HUES6 (cell line): ENCODE measurements at regions not wholly inside any gene's neighbourhood (a gene's known extent, or its start where the extent isn't known, plus 50 kb on each side); places are given as distances from the start of the nearest gene placed in this dataset.

Source experiments
- H3K27ac ChIP-seq: 2 replicates; pipeline ENCODE4 v1.7.0; 2013; ENCODE audit warnings: low read depth, mild to moderate bottlenecking, low read length, inconsistent platforms
- H3K27me3 ChIP-seq: 2 replicates; pipeline ENCODE4 v1.6.1; 2013; ENCODE audit warnings: low read length; ENCODE audit not compliant: control insufficient read depth, insufficient read depth
- H3K36me3 ChIP-seq: 2 replicates; pipeline ENCODE4 v1.6.1; 2013; ENCODE audit warnings: low read length; ENCODE audit not compliant: control insufficient read depth, insufficient read depth
- H3K4me1 ChIP-seq: 2 replicates; pipeline ENCODE4 v1.6.1; 2013; ENCODE audit warnings: low read length; ENCODE audit not compliant: control insufficient read depth, insufficient read depth
- H3K4me3 ChIP-seq: 2 replicates; pipeline ENCODE4 v1.5.1; 2013; ENCODE audit warnings: low read depth, low read length
- H3K9ac ChIP-seq: one replicate; pipeline ENCODE4 v1.6.1; 2013; ENCODE audit warnings: mild to moderate bottlenecking, low read length
- H3K9me3 ChIP-seq: 2 replicates; pipeline ENCODE4 v1.6.1; 2013; ENCODE audit warnings: low read depth, low read length; ENCODE audit not compliant: control insufficient read depth, insufficient read depth

- Histone ChIP-seq H3K27ac (no peak overlapping the region), H3K4me3 (no peak overlapping the region), H3K9ac (no peak overlapping the region), H3K27me3 (no peaks in the 10 kb centered on the region), H3K4me1 (no peaks in the 10 kb centered on the region), H3K9me3 (no peaks in the 10 kb centered on the region), H3K36me3 (no peaks in the 10 kb centered on the region)
These were observed 129.9 kb upstream of the TAC1 start for GRCh38 chr7:97601931-97602457.

- Histone ChIP-seq H3K27ac (no peak overlapping the region), H3K27me3 (no peaks in the 10 kb centered on the region), H3K36me3 (no peaks in the 10 kb centered on the region), H3K9me3 (no peaks in the 10 kb centered on the region), H3K4me3 (no peak overlapping the region), H3K4me1 (no peaks in the 10 kb centered on the region), H3K9ac (no peak overlapping the region)
These were observed 111.4 kb upstream of the TAC1 start for GRCh38 chr7:97620495-97620894.

- Histone ChIP-seq H3K27me3 (no peaks in the 10 kb centered on the region), H3K4me3 (no peak overlapping the region), H3K4me1 (no peaks in the 10 kb centered on the region), H3K9me3 (no peaks in the 10 kb centered on the region), H3K36me3 (no peaks in the 10 kb centered on the region), H3K9ac (no peak overlapping the region), H3K27ac (no peak overlapping the region)
These were observed 108.6 kb upstream of the TAC1 start for GRCh38 chr7:97623333-97623732.

- no peak overlapping the region for H3K4me3 ChIP-seq
- no peaks in the 10 kb centered on the region for H3K9me3 ChIP-seq
- no peak overlapping the region for H3K9ac ChIP-seq
- H3K36me3 ChIP-seq: no peaks in the 10 kb centered on the region
- H3K27ac ChIP-seq: no peak overlapping the region
- H3K4me1 ChIP-seq: no peaks in the 10 kb centered on the region
- no peaks in the 10 kb centered on the region for H3K27me3 ChIP-seq
These were observed 101.8 kb upstream of the TAC1 start for GRCh38 chr7:97630116-97630515.

- H3K36me3 ChIP-seq: no peaks in the 10 kb centered on the region
- no peaks in the 10 kb centered on the region for H3K9me3 ChIP-seq
- H3K9ac ChIP-seq: no peak overlapping the region
- H3K27ac ChIP-seq: no peak overlapping the region
- H3K4me3 ChIP-seq: no peak overlapping the region
- H3K27me3 ChIP-seq: no peaks in the 10 kb centered on the region
- H3K4me1 ChIP-seq: no peaks in the 10 kb centered on the region
These were observed 96.3 kb upstream of the TAC1 start for GRCh38 chr7:97635622-97636021.

- peaks cover 2% of the 10 kb centered on the region; the same call in 1 of the 2 replicates for H3K9me3 ChIP-seq
- H3K27ac ChIP-seq: no peak overlapping the region
- no peaks in the 10 kb centered on the region for H3K27me3 ChIP-seq
- no peak overlapping the region for H3K9ac ChIP-seq
- no peaks in the 10 kb centered on the region for H3K36me3 ChIP-seq
- H3K4me1 ChIP-seq: no peaks in the 10 kb centered on the region
- H3K4me3 ChIP-seq: no peak overlapping the region
These were observed 92.8 kb upstream of the TAC1 start for GRCh38 chr7:97639036-97639435.

GRCh38 chr7:97659363-97660045, 72.4 kb upstream of the TAC1 start:
- no peak overlapping the region for H3K9ac ChIP-seq

GRCh38 chr7:97667359-97667758, 64.5 kb upstream of the TAC1 start:
- Histone ChIP-seq H3K9me3 (no peaks in the 10 kb centered on the region), H3K27me3 (no peaks in the 10 kb centered on the region), H3K9ac (no peak overlapping the region), H3K4me3 (no peak overlapping the region), H3K4me1 (no peaks in the 10 kb centered on the region), H3K27ac (no peak overlapping the region), H3K36me3 (no peaks in the 10 kb centered on the region)

More at GRCh38 chr7:97659363-97660045, 72.4 kb upstream of the TAC1 start:
- Histone ChIP-seq H3K27ac (no peak overlapping the region), H3K4me3 (no peak overlapping the region), H3K9me3 (no peaks in the 10 kb centered on the region), H3K4me1 (no peaks in the 10 kb centered on the region), H3K27me3 (no peaks in the 10 kb centered on the region), H3K36me3 (no peaks in the 10 kb centered on the region)

GRCh38 chr7:97671571-97671970, 60.3 kb upstream of the TAC1 start:
- H3K9me3 ChIP-seq: no peaks in the 10 kb centered on the region
- H3K27ac ChIP-seq: no peak overlapping the region
- no peak overlapping the region for H3K4me3 ChIP-seq
- no peaks in the 10 kb centered on the region for H3K27me3 ChIP-seq
- H3K36me3 ChIP-seq: no peaks in the 10 kb centered on the region
- H3K4me1 ChIP-seq: no peaks in the 10 kb centered on the region
- H3K9ac ChIP-seq: no peak overlapping the region

- Histone ChIP-seq H3K9ac (no peak overlapping the region), H3K27me3 (no peaks in the 10 kb centered on the region; the same call in 1 of the 2 replicates), H3K9me3 (no peaks in the 10 kb centered on the region), H3K36me3 (no peaks in the 10 kb centered on the region), H3K27ac (no peak overlapping the region), H3K4me1 (no peaks in the 10 kb centered on the region), H3K4me3 (no peak overlapping the region)
These were observed 51.3 kb upstream of the TAC1 start for GRCh38 chr7:97680622-97681021.
